ENCODE measurements at regions not wholly inside any gene's neighbourhood (a gene's known extent, or its start where the extent isn't known, plus 50 kb on each side); places are given as distances from the start of the nearest gene placed in this dataset.

DNA sequence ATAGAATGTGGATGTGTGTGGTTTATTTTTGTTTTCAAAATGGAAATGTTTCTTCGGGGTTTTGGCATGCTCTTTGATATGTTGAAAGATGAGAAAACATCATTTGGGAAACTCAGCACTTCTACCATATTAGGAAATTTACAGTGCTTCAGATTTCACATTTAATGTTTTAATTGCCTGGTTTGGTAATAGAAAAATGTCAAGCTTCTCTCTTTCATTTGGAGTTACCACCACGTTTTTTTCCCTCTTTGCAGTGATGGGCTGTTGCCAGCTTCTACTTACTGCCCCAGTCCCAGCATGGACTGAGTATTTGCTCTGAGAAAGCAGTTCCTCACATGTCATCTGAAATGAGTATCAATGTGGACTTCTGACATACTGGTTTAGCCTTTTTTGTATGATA, 267.7 kb downstream of the PRL start:
- no peak for TF ChIP-seq CTCF (conservative IDR thresholded peaks at IDR 0.05; ENCODE audit: low read depth, low read length)
- no peak for TF ChIP-seq SMC3 (IDR thresholded peaks at IDR 0.05; ENCODE audit: low read depth, low read length)
- TF ChIP-seq POLR2A (IDR thresholded peaks at IDR 0.05; ENCODE audit: low read depth, low read length), result no peak
- no peak for TF ChIP-seq FOS (IDR thresholded peaks at IDR 0.05; ENCODE audit: low read depth, low read length)
